Liver (tissue), 8 donors: ENCODE measurements at regions not wholly inside any gene's neighbourhood (a gene's known extent, or its start where the extent isn't known, plus 50 kb on each side); places are given as distances from the start of the nearest gene placed in this dataset.

Experiments used
- DNase-seq: peaks from one replicate; pipeline ENCODE4 v3.0.0-alpha.2; 2017; ENCODE audit warnings: low spot score
- H3K27ac ChIP-seq, 2 donors: one replicate each; pipeline ENCODE4 v1.7.0; 2013; ENCODE audit warnings: inconsistent platforms in 2 of 2, low read length in 2 of 2, control low read depth in 1 of 2, low read depth in 1 of 2, mild to moderate bottlenecking in 1 of 2
- H3K27me3 ChIP-seq, 4 donors: one replicate each; pipeline versions ENCODE4 v1.6.1 to v1.7.0; 2013; ENCODE audit warnings: low read length in 3 of 4, inconsistent platforms in 1 of 4, mild to moderate bottlenecking in 1 of 4, moderate library complexity in 1 of 4; ENCODE audit not compliant: control insufficient read depth in 4 of 4, insufficient read depth in 4 of 4
- H3K36me3 ChIP-seq, 4 donors: one replicate each; pipeline versions ENCODE4 v1.6.1 to v1.7.0; 2013; ENCODE audit warnings: low read length in 3 of 4, mild to moderate bottlenecking in 3 of 4, low read depth in 1 of 4, moderate library complexity in 1 of 4; ENCODE audit not compliant: control insufficient read depth in 4 of 4, insufficient read depth in 3 of 4
- H3K4me1 ChIP-seq, 4 donors: one replicate each; pipeline versions ENCODE4 v1.6.1 to v1.7.0; 2013; ENCODE audit warnings: low read length in 3 of 4, mild to moderate bottlenecking in 3 of 4, moderate library complexity in 1 of 4; ENCODE audit not compliant: control insufficient read depth in 4 of 4, insufficient read depth in 4 of 4
- H3K4me3 ChIP-seq, 3 donors: one replicate each; pipeline versions ENCODE4 v1.6.1 to v1.7.0; 2013; ENCODE audit warnings: low read length in 3 of 3, control low read depth in 1 of 3, low read depth in 1 of 3, mild to moderate bottlenecking in 1 of 3
- H3K9ac ChIP-seq, 2 donors: one replicate each; pipeline ENCODE4 v1.7.0; 2013; ENCODE audit warnings: low read length in 2 of 2, mild to moderate bottlenecking in 2 of 2, moderate library complexity in 2 of 2, control low read depth in 1 of 2, low read depth in 1 of 2
- H3K9me3 ChIP-seq, 4 donors: one replicate each; pipeline versions ENCODE4 v1.6.1 to v1.7.0; 2013; ENCODE audit warnings: low read length in 3 of 4; ENCODE audit not compliant: control insufficient read depth in 4 of 4
- EGR1 ChIP-seq, 2 donors: IDR thresholded peaks; 2 replicates each; pipeline ENCODE4 v1.6.1; 2016 to 2018; ENCODE audit warnings: antibody characterized with exemption in 2 of 2, low read depth in 2 of 2
- FOXA2 ChIP-seq: IDR thresholded peaks from 2 replicates; pipeline ENCODE4 v1.6.1; 2016; ENCODE audit warnings: antibody characterized with exemption
- HNF4A ChIP-seq, 2 donors: conservative IDR thresholded peaks; 2 replicates each; pipeline ENCODE4 v1.6.1; 2016; ENCODE audit warnings: antibody characterized with exemption in 2 of 2, mild to moderate bottlenecking in 2 of 2
- HNF4G ChIP-seq: IDR thresholded peaks from 2 replicates; pipeline ENCODE4 v1.6.1; 2016; ENCODE audit warnings: antibody characterized with exemption
- JUND ChIP-seq, 2 donors: IDR thresholded peaks; 2 replicates each; pipeline ENCODE4 v1.6.1; 2016; ENCODE audit warnings: antibody characterized with exemption in 2 of 2
- NR2F2 ChIP-seq: IDR thresholded peaks from 2 replicates; pipeline ENCODE4 v1.6.1; 2016; ENCODE audit warnings: antibody characterized with exemption
- RAD21 ChIP-seq, 2 donors: IDR thresholded peaks; 2 replicates each; pipeline ENCODE4 v1.6.1; 2016; ENCODE audit warnings: antibody characterized with exemption in 2 of 2, mild to moderate bottlenecking in 2 of 2
- RXRA ChIP-seq, 2 donors: IDR thresholded peaks; 2 replicates each; pipeline ENCODE4 v1.6.1; 2017 to 2018; ENCODE audit warnings: antibody characterized with exemption in 2 of 2, mild to moderate bottlenecking in 1 of 2
- SP1 ChIP-seq: IDR thresholded peaks from 2 replicates; pipeline ENCODE4 v1.6.1; 2018; ENCODE audit warnings: antibody characterized with exemption, mild to moderate bottlenecking
- TAF1 ChIP-seq: conservative IDR thresholded peaks from 2 replicates; pipeline ENCODE4 v1.6.1; 2016; ENCODE audit warnings: antibody characterized with exemption, mild to moderate bottlenecking
- YY1 ChIP-seq: IDR thresholded peaks from 2 replicates; pipeline ENCODE4 v1.6.1; 2016; ENCODE audit warnings: antibody characterized with exemption, mild to moderate bottlenecking
- WGBS: extraction: QIAGEN DNeasy Blood & Tissue Kit; methylation state at CpG from one replicate; pipeline ENCODE4 v1.1.7; 2013; 5-methylcytosine and 5-hydroxymethylcytosine counted together
- TF ChIP-seq, protein P1 (sequence below): IDR thresholded peaks from 2 replicates; pipeline ENCODE4 v1.6.1; 2016; ENCODE audit warnings: antibody characterized with exemption
- TF ChIP-seq, protein P2 (sequence below): IDR thresholded peaks from 2 replicates; pipeline ENCODE4 v1.6.1; 2016; ENCODE audit warnings: antibody characterized with exemption
- TF ChIP-seq, protein P3 (sequence below): IDR thresholded peaks from 2 replicates; pipeline ENCODE4 v1.6.1; 2016; ENCODE audit warnings: antibody characterized with exemption
- TF ChIP-seq, protein P4 (sequence below): IDR thresholded peaks from 2 replicates; pipeline ENCODE4 v1.6.1; 2016; ENCODE audit warnings: antibody characterized with exemption, mild to moderate bottlenecking
- TF ChIP-seq, protein P5 (sequence below): fragments of 150-350 bp; IDR thresholded peaks from 2 replicates; pipeline ENCODE4 v1.5.1; 2017; ENCODE audit warnings: improper control_type of control experiment, low read depth, low read length; ENCODE audit not compliant: missing input control
- donor health status: healthy.
- donor health status: healthy.
- donor health status: healthy.
- donor health status: healthy.
- donor health status: healthy.

DNA sequence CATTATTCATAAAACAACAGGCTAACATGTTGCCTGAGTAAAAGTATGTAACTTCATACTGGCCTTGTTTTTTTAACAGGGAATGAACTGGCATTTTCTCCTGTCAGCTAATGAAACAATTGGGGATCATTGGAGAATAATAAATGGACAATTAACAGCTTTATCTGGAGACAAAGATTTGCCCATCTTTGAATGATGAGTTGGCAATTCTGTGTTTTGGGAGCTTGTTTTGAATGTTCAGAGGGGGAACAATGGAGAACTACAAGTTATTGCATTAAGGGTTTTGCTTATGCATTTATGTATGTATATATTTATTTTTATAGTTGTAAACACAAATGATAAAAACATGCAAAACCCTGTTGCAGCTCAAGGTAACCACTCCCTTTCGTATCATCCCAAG, 150.3 kb downstream of the CBLN4 start:
- 91% methylated on average over 1 of the region's 1 CpG for WGBS

More for the DNA sequence above, 150.3 kb downstream of the CBLN4 start:
- Histone ChIP-seq H3K4me1 (peaks cover 0 to 4% (median 2%) of the 10 kb centered on the region in 4 donors), H3K9ac (no peak overlapping the region), H3K9me3 (no peaks in the 10 kb centered on the region), H3K27ac (no peak overlapping the region), H3K4me3 (no peak overlapping the region), H3K36me3 (no peaks in the 10 kb centered on the region), H3K27me3 (no peaks in the 10 kb centered on the region)
- DNase-seq: no peak
- TF ChIP-seq NR2F2: no peak
- TF ChIP-seq, protein P1, sequence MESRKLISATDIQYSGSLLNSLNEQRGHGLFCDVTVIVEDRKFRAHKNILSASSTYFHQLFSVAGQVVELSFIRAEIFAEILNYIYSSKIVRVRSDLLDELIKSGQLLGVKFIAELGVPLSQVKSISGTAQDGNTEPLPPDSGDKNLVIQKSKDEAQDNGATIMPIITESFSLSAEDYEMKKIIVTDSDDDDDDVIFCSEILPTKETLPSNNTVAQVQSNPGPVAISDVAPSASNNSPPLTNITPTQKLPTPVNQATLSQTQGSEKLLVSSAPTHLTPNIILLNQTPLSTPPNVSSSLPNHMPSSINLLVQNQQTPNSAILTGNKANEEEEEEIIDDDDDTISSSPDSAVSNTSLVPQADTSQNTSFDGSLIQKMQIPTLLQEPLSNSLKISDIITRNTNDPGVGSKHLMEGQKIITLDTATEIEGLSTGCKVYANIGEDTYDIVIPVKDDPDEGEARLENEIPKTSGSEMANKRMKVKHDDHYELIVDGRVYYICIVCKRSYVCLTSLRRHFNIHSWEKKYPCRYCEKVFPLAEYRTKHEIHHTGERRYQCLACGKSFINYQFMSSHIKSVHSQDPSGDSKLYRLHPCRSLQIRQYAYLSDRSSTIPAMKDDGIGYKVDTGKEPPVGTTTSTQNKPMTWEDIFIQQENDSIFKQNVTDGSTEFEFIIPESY: no peak
- TF ChIP-seq, protein P2, sequence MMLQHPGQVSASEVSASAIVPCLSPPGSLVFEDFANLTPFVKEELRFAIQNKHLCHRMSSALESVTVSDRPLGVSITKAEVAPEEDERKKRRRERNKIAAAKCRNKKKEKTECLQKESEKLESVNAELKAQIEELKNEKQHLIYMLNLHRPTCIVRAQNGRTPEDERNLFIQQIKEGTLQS: no peak
- TF ChIP-seq FOXA2: no peak
- no peak for TF ChIP-seq SP1
- TF ChIP-seq HNF4A (conservative IDR thresholded peaks at IDR 0.05): no peak
- TF ChIP-seq EGR1 (IDR thresholded peaks at IDR 0.05; ENCODE audit: low read depth in 2 of 2): no peak
- TF ChIP-seq TAF1: no peak
- TF ChIP-seq, protein P3, sequence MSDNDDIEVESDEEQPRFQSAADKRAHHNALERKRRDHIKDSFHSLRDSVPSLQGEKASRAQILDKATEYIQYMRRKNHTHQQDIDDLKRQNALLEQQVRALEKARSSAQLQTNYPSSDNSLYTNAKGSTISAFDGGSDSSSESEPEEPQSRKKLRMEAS: no peak
- TF ChIP-seq, protein P4, sequence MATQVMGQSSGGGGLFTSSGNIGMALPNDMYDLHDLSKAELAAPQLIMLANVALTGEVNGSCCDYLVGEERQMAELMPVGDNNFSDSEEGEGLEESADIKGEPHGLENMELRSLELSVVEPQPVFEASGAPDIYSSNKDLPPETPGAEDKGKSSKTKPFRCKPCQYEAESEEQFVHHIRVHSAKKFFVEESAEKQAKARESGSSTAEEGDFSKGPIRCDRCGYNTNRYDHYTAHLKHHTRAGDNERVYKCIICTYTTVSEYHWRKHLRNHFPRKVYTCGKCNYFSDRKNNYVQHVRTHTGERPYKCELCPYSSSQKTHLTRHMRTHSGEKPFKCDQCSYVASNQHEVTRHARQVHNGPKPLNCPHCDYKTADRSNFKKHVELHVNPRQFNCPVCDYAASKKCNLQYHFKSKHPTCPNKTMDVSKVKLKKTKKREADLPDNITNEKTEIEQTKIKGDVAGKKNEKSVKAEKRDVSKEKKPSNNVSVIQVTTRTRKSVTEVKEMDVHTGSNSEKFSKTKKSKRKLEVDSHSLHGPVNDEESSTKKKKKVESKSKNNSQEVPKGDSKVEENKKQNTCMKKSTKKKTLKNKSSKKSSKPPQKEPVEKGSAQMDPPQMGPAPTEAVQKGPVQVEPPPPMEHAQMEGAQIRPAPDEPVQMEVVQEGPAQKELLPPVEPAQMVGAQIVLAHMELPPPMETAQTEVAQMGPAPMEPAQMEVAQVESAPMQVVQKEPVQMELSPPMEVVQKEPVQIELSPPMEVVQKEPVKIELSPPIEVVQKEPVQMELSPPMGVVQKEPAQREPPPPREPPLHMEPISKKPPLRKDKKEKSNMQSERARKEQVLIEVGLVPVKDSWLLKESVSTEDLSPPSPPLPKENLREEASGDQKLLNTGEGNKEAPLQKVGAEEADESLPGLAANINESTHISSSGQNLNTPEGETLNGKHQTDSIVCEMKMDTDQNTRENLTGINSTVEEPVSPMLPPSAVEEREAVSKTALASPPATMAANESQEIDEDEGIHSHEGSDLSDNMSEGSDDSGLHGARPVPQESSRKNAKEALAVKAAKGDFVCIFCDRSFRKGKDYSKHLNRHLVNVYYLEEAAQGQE: no peak
- no peak for TF ChIP-seq JUND (IDR thresholded peaks at IDR 0.05)
- TF ChIP-seq RAD21 (IDR thresholded peaks at IDR 0.05): no peak
- no peak for TF ChIP-seq HNF4G
- TF ChIP-seq RXRA (IDR thresholded peaks at IDR 0.05): no peak
- TF ChIP-seq, protein P5, sequence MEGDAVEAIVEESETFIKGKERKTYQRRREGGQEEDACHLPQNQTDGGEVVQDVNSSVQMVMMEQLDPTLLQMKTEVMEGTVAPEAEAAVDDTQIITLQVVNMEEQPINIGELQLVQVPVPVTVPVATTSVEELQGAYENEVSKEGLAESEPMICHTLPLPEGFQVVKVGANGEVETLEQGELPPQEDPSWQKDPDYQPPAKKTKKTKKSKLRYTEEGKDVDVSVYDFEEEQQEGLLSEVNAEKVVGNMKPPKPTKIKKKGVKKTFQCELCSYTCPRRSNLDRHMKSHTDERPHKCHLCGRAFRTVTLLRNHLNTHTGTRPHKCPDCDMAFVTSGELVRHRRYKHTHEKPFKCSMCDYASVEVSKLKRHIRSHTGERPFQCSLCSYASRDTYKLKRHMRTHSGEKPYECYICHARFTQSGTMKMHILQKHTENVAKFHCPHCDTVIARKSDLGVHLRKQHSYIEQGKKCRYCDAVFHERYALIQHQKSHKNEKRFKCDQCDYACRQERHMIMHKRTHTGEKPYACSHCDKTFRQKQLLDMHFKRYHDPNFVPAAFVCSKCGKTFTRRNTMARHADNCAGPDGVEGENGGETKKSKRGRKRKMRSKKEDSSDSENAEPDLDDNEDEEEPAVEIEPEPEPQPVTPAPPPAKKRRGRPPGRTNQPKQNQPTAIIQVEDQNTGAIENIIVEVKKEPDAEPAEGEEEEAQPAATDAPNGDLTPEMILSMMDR: no peak
- no peak for TF ChIP-seq YY1
